ENCODE measurements at regions not wholly inside any gene's neighbourhood (a gene's known extent, or its start where the extent isn't known, plus 50 kb on each side); places are given as distances from the start of the nearest gene placed in this dataset.

GRCh38 chr2:43100362-43100882 lies 126.0 kb downstream of the ZFP36L2 start:
- TF ChIP-seq EZH2 (IDR thresholded peaks at IDR 0.05; ENCODE audit: low read length), result no peak
- TF ChIP-seq, protein P1, sequence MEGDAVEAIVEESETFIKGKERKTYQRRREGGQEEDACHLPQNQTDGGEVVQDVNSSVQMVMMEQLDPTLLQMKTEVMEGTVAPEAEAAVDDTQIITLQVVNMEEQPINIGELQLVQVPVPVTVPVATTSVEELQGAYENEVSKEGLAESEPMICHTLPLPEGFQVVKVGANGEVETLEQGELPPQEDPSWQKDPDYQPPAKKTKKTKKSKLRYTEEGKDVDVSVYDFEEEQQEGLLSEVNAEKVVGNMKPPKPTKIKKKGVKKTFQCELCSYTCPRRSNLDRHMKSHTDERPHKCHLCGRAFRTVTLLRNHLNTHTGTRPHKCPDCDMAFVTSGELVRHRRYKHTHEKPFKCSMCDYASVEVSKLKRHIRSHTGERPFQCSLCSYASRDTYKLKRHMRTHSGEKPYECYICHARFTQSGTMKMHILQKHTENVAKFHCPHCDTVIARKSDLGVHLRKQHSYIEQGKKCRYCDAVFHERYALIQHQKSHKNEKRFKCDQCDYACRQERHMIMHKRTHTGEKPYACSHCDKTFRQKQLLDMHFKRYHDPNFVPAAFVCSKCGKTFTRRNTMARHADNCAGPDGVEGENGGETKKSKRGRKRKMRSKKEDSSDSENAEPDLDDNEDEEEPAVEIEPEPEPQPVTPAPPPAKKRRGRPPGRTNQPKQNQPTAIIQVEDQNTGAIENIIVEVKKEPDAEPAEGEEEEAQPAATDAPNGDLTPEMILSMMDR (optimal IDR thresholded peaks at IDR 0.05 in 1 of 3, IDR thresholded peaks at IDR 0.05 in 1 of 3, conservative IDR thresholded peaks at IDR 0.05 in 1 of 3; ENCODE audit: extremely low read depth in 1 of 3, insufficient read depth in 2 of 3, low read length in 3 of 3), result no peak

Measured in keratinocyte (primary cell).